ENCODE measurements at regions not wholly inside any gene's neighbourhood (a gene's known extent, or its start where the extent isn't known, plus 50 kb on each side); places are given as distances from the start of the nearest gene placed in this dataset.

- intact Hi-C loops (cut with DNase I), result no loop called here
- Histone ChIP-seq H3K9me3 (no peaks in the 10 kb centered on the region), H3K4me3 (no peak overlapping the region), H3K27me3 (no peaks in the 10 kb centered on the region), H3K4me1 (no peaks in the 10 kb centered on the region), H3K36me3 (no peaks in the 10 kb centered on the region), H3K9ac (ENCODE audit: low read depth in 2 of 2, low read length in 2 of 2) (no peak overlapping the region), H3K27ac (no peak overlapping the region)
- DNase-seq, result no peak
- TF ChIP-seq CTCF (IDR thresholded peaks at IDR 0.05), result no peak
Observed at GRCh38 chr11:109745996-109746625, 324.1 kb downstream of the C11orf87 start.

GRCh38 chr11:109747839-109748238, 325.8 kb downstream of the C11orf87 start:
- Histone ChIP-seq H3K27ac (no peak overlapping the region), H3K4me1 (no peaks in the 10 kb centered on the region), H3K27me3 (no peaks in the 10 kb centered on the region), H3K9me3 (no peaks in the 10 kb centered on the region), H3K36me3 (no peaks in the 10 kb centered on the region), H3K4me3 (no peak overlapping the region), H3K9ac (ENCODE audit: low read depth in 2 of 2, low read length in 2 of 2) (no peak overlapping the region)
- DNase-seq, result no peak
- intact Hi-C loops (cut with DNase I), result no loop called here
- TF ChIP-seq CTCF (IDR thresholded peaks at IDR 0.05), result no peak

GRCh38 chr11:109749476-109749875, 327.5 kb downstream of the C11orf87 start:
- intact Hi-C loops (cut with DNase I), result no loop called here
- TF ChIP-seq CTCF (IDR thresholded peaks at IDR 0.05), result no peak
- H3K4me1 ChIP-seq, result no peaks in the 10 kb centered on the region
- no peaks in the 10 kb centered on the region for H3K27me3 ChIP-seq
- no peak overlapping the region for H3K27ac ChIP-seq
- H3K36me3 ChIP-seq, result no peaks in the 10 kb centered on the region
- no peak for DNase-seq
- H3K4me3 ChIP-seq, result no peak overlapping the region
- no peak overlapping the region for H3K9ac ChIP-seq (ENCODE audit: low read depth in 2 of 2, low read length in 2 of 2)
- H3K9me3 ChIP-seq, result no peaks in the 10 kb centered on the region

GRCh38 chr11:109750964-109751363, 329.0 kb downstream of the C11orf87 start:
- H3K4me3 ChIP-seq, result no peak overlapping the region
- intact Hi-C loops (cut with DNase I), result no loop called here
- no peak for DNase-seq
- no peaks in the 10 kb centered on the region for H3K4me1 ChIP-seq
- no peaks in the 10 kb centered on the region for H3K9me3 ChIP-seq
- H3K27ac ChIP-seq, result no peak overlapping the region
- no peak for TF ChIP-seq CTCF (IDR thresholded peaks at IDR 0.05)
- H3K36me3 ChIP-seq, result no peaks in the 10 kb centered on the region
- H3K9ac ChIP-seq (ENCODE audit: low read depth in 2 of 2, low read length in 2 of 2), result no peak overlapping the region
- H3K27me3 ChIP-seq, result no peaks in the 10 kb centered on the region

GRCh38 chr11:109752212-109752825, 330.3 kb downstream of the C11orf87 start:
- Histone ChIP-seq H3K9ac (ENCODE audit: low read depth in 2 of 2, low read length in 2 of 2) (no peak overlapping the region), H3K27ac (no peak overlapping the region), H3K36me3 (no peaks in the 10 kb centered on the region), H3K27me3 (no peaks in the 10 kb centered on the region), H3K4me3 (no peak overlapping the region), H3K9me3 (no peaks in the 10 kb centered on the region), H3K4me1 (no peaks in the 10 kb centered on the region)
- TF ChIP-seq CTCF (IDR thresholded peaks at IDR 0.05), result no peak
- DNase-seq, result no peak
- intact Hi-C loops (cut with DNase I), result no loop called here
